HEK293 (cell line): ENCODE measurements at regions not wholly inside any gene's neighbourhood (a gene's known extent, or its start where the extent isn't known, plus 50 kb on each side); places are given as distances from the start of the nearest gene placed in this dataset.
A peak's percentile ranks its signal among the peaks of the same experiment; 100 is the strongest.

Experiments used
- CTCF ChIA-PET: fragments of 350-600 bp; formaldehyde crosslinking; extraction: SDS; loops from one replicate; lab custom pipeline; 2021; ENCODE audit warnings: antibody characterized with exemption; lab: Yijun Ruan, JAX
- POLR2A ChIA-PET: fragments of 300-600 bp; formaldehyde crosslinking; extraction: SDS; loops from one replicate; lab custom pipeline; 2020; ENCODE audit warnings: antibody characterized with exemption, inconsistent platforms; lab: Yijun Ruan, JAX
- H3K27ac ChIP-seq: fragments of 200-500 bp; sonication (Bioruptor generic); 2 replicates; pipeline ENCODE4 v1.5.1; 2014; ENCODE audit warnings: low read depth, low read length, control low read depth, inconsistent platforms; ENCODE audit errors: extremely low read depth
- H3K36me3 ChIP-seq, 2 experiments: fragments of 200-500 bp in 1 of 2; sonication (Bioruptor generic) in 1 of 2; 1 replicate in 1 of 2; 2 replicates in 1 of 2; pipeline ENCODE4 v1.5.1; 2014 to 2017; ENCODE audit warnings: inconsistent platforms in 2 of 2, low read length in 2 of 2; ENCODE audit not compliant: control insufficient read depth in 2 of 2, insufficient read depth in 1 of 2
- H3K4me1 ChIP-seq: fragments of 200-500 bp; sonication (Bioruptor generic); 2 replicates; pipeline ENCODE4 v1.5.1; 2014; ENCODE audit warnings: mild to moderate bottlenecking, low read length, inconsistent platforms; ENCODE audit not compliant: control insufficient read depth, insufficient read depth
- H3K4me3 ChIP-seq: 2 replicates; pipeline ENCODE4 v1.5.1; 2011; ENCODE audit warnings: low read depth, mild to moderate bottlenecking, control low read depth, low read length, moderate library complexity
- H3K9me3 ChIP-seq: fragments of 200-500 bp; sonication (Bioruptor generic); 2 replicates; pipeline ENCODE4 v1.5.1; 2014; ENCODE audit warnings: low read depth, low read length, inconsistent platforms; ENCODE audit not compliant: control insufficient read depth, insufficient read depth
- GLIS2 ChIP-seq: fragments of 450-650 bp; formaldehyde crosslinking; IDR thresholded peaks from 2 replicates; pipeline ENCODE4 v1.5.1; 2016; ENCODE audit warnings: missing biosample characterization, missing genetic modification characterization
- KLF8 ChIP-seq: fragments of 450-650 bp; formaldehyde crosslinking; IDR thresholded peaks from 2 replicates; pipeline ENCODE4 v1.5.1; 2016; ENCODE audit warnings: missing biosample characterization, missing genetic modification characterization
- MZF1 ChIP-seq: fragments of 450-650 bp; formaldehyde crosslinking; IDR thresholded peaks from 2 replicates; pipeline ENCODE4 v1.5.1; 2017; ENCODE audit warnings: missing biosample characterization, missing genetic modification characterization, borderline replicate concordance
- RBAK ChIP-seq: fragments of 450-650 bp; formaldehyde crosslinking; IDR thresholded peaks from 2 replicates; pipeline ENCODE4 v1.5.1; 2016; ENCODE audit warnings: missing biosample characterization, missing genetic modification characterization
- REPIN1 ChIP-seq: fragments of 450-650 bp; formaldehyde crosslinking; IDR thresholded peaks from 2 replicates; pipeline ENCODE4 v1.5.1; 2017; ENCODE audit warnings: missing biosample characterization, missing genetic modification characterization, low read depth
- TCF7L2 ChIP-seq: IDR thresholded peaks from 2 replicates; pipeline ENCODE4 v1.6.1; 2011; ENCODE audit warnings: low read depth, mild to moderate bottlenecking, inconsistent platforms, low read length, moderate library complexity, borderline replicate concordance
- YY2 ChIP-seq: fragments of 450-650 bp; formaldehyde crosslinking; IDR thresholded peaks from 2 replicates; pipeline ENCODE4 v1.5.1; 2016; ENCODE audit warnings: missing biosample characterization, missing genetic modification characterization
- ZNF112 ChIP-seq: fragments of 450-650 bp; formaldehyde crosslinking; IDR thresholded peaks from 2 replicates; pipeline ENCODE4 v1.5.0; 2017; ENCODE audit warnings: missing biosample characterization, missing genetic modification characterization
- ZNF202 ChIP-seq: fragments of 450-650 bp; formaldehyde crosslinking; IDR thresholded peaks from 2 replicates; pipeline ENCODE4 v1.5.1; 2016; ENCODE audit warnings: missing biosample characterization, missing genetic modification characterization, borderline replicate concordance
- ZNF292 ChIP-seq: fragments of 450-650 bp; formaldehyde crosslinking; IDR thresholded peaks from 2 replicates; pipeline ENCODE4 v1.5.1; 2016; ENCODE audit warnings: low read depth, missing biosample characterization, missing genetic modification characterization, borderline replicate concordance
- ZNF530 ChIP-seq: fragments of 450-650 bp; formaldehyde crosslinking; IDR thresholded peaks from 2 replicates; pipeline ENCODE4 v1.5.1; 2016; ENCODE audit warnings: low read depth, missing biosample characterization, missing genetic modification characterization
- ZNF548 ChIP-seq: fragments of 450-650 bp; formaldehyde crosslinking; IDR thresholded peaks from 2 replicates; pipeline ENCODE4 v1.5.1; 2016; ENCODE audit warnings: missing biosample characterization, missing genetic modification characterization
- ZNF560 ChIP-seq: fragments of 450-650 bp; formaldehyde crosslinking; IDR thresholded peaks from 2 replicates; pipeline ENCODE4 v1.5.1; 2017; ENCODE audit warnings: missing biosample characterization, missing genetic modification characterization, borderline replicate concordance
- ZNF600 ChIP-seq: fragments of 450-650 bp; formaldehyde crosslinking; IDR thresholded peaks from 2 replicates; pipeline ENCODE4 v1.5.1; 2016; ENCODE audit warnings: missing biosample characterization, missing genetic modification characterization
- ZNF626 ChIP-seq: fragments of 450-650 bp; sonication (Bioruptor Pico); formaldehyde crosslinking; IDR thresholded peaks from 2 replicates; pipeline ENCODE4 v1.5.1; 2018; ENCODE audit warnings: missing biosample characterization, missing genetic modification characterization, inconsistent platforms
- TF ChIP-seq, protein P1 (sequence below): fragments of 450-650 bp; formaldehyde crosslinking; IDR thresholded peaks from 2 replicates; pipeline ENCODE4; 2016; ENCODE audit warnings: missing biosample characterization, missing genetic modification characterization
- TF ChIP-seq, protein P2 (sequence below): fragments of 450-650 bp; formaldehyde crosslinking; IDR thresholded peaks from 2 replicates; pipeline ENCODE4 v1.5.1; 2016; ENCODE audit warnings: missing biosample characterization, missing genetic modification characterization, low read depth
- TF ChIP-seq, protein P3 (sequence below): fragments of 450-650 bp; formaldehyde crosslinking; IDR thresholded peaks from 2 replicates; pipeline ENCODE4 v1.5.1; 2016; ENCODE audit warnings: missing biosample characterization, missing genetic modification characterization
- TF ChIP-seq, protein P4 (sequence below): fragments of 450-650 bp; formaldehyde crosslinking; IDR thresholded peaks from 2 replicates; pipeline ENCODE4 v1.5.1; 2017; ENCODE audit warnings: missing biosample characterization, missing genetic modification characterization
- TF ChIP-seq, protein P5 (sequence below): fragments of 450-650 bp; formaldehyde crosslinking; conservative IDR thresholded peaks from 2 replicates; pipeline ENCODE4 v1.5.1; 2016; ENCODE audit warnings: low read depth, missing biosample characterization, missing genetic modification characterization

DNA sequence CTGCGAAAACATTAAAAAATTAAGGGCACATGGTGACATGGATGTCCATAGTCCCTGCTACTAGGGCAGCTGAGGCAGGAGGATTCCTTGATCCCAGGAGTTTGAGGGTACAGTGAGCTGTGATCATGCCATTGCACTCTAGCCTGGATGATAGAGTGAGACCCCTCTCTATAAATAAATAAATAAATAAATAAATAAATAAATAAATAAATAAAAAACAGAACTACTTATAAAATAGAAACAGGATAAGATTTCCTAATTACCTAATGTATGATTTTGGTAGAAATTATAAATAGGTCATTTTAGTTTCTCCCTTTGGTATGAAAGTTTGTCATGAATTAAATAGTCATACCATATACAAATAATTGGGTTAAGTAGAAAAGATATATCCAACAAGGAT lies 916.2 kb downstream of the GRIK2 start (continued):
- TF ChIP-seq ZNF202 (tag by site-specific recombination) (peak; percentile 61; the same call in 1 of the 2 replicates), ZNF560 (tag by site-specific recombination) (0 out of 2 replicates have a peak, but pooled peaks have one; percentile 5)
- TF ChIP-seq, protein P1, sequence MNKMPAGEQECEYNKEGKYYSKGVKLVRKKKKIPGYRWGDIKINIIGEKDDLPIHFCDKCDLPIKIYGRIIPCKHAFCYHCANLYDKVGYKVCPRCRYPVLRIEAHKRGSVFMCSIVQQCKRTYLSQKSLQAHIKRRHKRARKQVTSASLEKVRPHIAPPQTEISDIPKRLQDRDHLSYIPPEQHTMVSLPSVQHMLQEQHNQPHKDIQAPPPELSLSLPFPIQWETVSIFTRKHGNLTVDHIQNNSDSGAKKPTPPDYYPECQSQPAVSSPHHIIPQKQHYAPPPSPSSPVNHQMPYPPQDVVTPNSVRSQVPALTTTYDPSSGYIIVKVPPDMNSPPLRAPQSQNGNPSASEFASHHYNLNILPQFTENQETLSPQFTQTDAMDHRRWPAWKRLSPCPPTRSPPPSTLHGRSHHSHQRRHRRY (tag by site-specific recombination) = no peak
- TF ChIP-seq, protein P2, sequence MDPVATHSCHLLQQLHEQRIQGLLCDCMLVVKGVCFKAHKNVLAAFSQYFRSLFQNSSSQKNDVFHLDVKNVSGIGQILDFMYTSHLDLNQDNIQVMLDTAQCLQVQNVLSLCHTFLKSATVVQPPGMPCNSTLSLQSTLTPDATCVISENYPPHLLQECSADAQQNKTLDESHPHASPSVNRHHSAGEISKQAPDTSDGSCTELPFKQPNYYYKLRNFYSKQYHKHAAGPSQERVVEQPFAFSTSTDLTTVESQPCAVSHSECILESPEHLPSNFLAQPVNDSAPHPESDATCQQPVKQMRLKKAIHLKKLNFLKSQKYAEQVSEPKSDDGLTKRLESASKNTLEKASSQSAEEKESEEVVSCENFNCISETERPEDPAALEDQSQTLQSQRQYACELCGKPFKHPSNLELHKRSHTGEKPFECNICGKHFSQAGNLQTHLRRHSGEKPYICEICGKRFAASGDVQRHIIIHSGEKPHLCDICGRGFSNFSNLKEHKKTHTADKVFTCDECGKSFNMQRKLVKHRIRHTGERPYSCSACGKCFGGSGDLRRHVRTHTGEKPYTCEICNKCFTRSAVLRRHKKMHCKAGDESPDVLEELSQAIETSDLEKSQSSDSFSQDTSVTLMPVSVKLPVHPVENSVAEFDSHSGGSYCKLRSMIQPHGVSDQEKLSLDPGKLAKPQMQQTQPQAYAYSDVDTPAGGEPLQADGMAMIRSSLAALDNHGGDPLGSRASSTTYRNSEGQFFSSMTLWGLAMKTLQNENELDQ (tag by site-specific recombination) = no peak

DNA sequence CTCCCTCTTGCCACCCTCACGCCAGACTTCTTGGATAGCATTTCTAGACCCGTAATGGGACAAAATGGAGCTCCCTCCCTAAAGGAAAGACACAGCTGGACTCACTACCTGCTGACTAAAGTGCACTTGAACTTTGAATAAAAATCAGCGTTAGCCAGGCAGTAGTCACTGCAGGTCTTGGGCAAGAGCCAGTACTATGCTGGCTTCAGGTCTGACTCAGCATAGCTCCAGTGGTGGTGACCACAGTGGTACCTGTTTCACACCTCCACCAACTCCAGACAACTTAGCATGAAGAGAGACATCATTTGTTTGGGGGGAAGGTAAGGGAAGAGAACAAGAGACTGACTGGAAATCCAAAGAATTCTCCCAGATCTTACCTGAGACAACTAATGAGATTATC lies 906.8 kb downstream of the GRIK2 start:
- ChIA-PET POLR2A (no interaction called here), CTCF (no interaction called here)
- Histone ChIP-seq H3K36me3 (no peaks in the 10 kb centered on the region), H3K4me3 (no peak overlapping the region), H3K4me1 (no peaks in the 10 kb centered on the region), H3K9me3 (no peaks in the 10 kb centered on the region), H3K27ac (no peak overlapping the region)
- TF ChIP-seq YY2 (tag by site-specific recombination) = no peak
- no peak for TF ChIP-seq ZNF112 (tag by site-specific recombination)
- no peak for TF ChIP-seq RBAK (tag by site-specific recombination)
- no peak for TF ChIP-seq ZNF600 (tag by site-specific recombination)
- TF ChIP-seq REPIN1 (tag by site-specific recombination) = no peak
- TF ChIP-seq KLF8 (tag by site-specific recombination) = no peak
- no peak for TF ChIP-seq TCF7L2
- TF ChIP-seq, protein P3, sequence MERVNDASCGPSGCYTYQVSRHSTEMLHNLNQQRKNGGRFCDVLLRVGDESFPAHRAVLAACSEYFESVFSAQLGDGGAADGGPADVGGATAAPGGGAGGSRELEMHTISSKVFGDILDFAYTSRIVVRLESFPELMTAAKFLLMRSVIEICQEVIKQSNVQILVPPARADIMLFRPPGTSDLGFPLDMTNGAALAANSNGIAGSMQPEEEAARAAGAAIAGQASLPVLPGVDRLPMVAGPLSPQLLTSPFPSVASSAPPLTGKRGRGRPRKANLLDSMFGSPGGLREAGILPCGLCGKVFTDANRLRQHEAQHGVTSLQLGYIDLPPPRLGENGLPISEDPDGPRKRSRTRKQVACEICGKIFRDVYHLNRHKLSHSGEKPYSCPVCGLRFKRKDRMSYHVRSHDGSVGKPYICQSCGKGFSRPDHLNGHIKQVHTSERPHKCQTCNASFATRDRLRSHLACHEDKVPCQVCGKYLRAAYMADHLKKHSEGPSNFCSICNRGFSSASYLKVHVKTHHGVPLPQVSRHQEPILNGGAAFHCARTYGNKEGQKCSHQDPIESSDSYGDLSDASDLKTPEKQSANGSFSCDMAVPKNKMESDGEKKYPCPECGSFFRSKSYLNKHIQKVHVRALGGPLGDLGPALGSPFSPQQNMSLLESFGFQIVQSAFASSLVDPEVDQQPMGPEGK (tag by site-specific recombination) = no peak
- TF ChIP-seq ZNF626 (tag by site-specific recombination) = no peak
- TF ChIP-seq, protein P4, sequence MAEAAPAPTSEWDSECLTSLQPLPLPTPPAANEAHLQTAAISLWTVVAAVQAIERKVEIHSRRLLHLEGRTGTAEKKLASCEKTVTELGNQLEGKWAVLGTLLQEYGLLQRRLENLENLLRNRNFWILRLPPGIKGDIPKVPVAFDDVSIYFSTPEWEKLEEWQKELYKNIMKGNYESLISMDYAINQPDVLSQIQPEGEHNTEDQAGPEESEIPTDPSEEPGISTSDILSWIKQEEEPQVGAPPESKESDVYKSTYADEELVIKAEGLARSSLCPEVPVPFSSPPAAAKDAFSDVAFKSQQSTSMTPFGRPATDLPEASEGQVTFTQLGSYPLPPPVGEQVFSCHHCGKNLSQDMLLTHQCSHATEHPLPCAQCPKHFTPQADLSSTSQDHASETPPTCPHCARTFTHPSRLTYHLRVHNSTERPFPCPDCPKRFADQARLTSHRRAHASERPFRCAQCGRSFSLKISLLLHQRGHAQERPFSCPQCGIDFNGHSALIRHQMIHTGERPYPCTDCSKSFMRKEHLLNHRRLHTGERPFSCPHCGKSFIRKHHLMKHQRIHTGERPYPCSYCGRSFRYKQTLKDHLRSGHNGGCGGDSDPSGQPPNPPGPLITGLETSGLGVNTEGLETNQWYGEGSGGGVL (tag by site-specific recombination) = no peak

DNA sequence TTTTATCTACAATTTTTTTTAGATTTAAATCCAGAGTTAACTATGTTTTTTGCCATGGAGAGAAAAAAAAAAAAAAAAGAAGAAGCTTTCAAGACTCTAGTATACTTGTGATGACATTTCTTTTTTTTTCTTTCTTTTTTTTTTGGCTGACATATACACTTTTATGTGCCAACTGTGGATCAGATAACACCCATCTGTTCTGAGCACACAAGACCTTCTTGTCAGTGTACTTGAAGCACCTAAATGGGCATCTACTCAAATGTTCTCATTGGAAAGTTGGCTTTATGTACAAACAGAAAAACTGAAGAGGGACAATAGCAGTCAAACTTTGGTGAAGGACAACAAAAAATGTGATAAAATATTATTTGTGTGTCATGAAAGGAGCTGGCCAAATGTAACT lies 904.5 kb downstream of the GRIK2 start:
- no peaks in the 10 kb centered on the region for H3K4me1 ChIP-seq
- no peak overlapping the region for H3K27ac ChIP-seq
- POLR2A ChIA-PET = no interaction called here
- CTCF ChIA-PET = no interaction called here
- TF ChIP-seq ZNF548 (tag by site-specific recombination) = no peak
- TF ChIP-seq MZF1 = no peak
- TF ChIP-seq ZNF292 = no peak
- no peak for TF ChIP-seq ZNF530 (tag by site-specific recombination)
- no peak for TF ChIP-seq GLIS2 (tag by site-specific recombination)
- TF ChIP-seq, protein P5, sequence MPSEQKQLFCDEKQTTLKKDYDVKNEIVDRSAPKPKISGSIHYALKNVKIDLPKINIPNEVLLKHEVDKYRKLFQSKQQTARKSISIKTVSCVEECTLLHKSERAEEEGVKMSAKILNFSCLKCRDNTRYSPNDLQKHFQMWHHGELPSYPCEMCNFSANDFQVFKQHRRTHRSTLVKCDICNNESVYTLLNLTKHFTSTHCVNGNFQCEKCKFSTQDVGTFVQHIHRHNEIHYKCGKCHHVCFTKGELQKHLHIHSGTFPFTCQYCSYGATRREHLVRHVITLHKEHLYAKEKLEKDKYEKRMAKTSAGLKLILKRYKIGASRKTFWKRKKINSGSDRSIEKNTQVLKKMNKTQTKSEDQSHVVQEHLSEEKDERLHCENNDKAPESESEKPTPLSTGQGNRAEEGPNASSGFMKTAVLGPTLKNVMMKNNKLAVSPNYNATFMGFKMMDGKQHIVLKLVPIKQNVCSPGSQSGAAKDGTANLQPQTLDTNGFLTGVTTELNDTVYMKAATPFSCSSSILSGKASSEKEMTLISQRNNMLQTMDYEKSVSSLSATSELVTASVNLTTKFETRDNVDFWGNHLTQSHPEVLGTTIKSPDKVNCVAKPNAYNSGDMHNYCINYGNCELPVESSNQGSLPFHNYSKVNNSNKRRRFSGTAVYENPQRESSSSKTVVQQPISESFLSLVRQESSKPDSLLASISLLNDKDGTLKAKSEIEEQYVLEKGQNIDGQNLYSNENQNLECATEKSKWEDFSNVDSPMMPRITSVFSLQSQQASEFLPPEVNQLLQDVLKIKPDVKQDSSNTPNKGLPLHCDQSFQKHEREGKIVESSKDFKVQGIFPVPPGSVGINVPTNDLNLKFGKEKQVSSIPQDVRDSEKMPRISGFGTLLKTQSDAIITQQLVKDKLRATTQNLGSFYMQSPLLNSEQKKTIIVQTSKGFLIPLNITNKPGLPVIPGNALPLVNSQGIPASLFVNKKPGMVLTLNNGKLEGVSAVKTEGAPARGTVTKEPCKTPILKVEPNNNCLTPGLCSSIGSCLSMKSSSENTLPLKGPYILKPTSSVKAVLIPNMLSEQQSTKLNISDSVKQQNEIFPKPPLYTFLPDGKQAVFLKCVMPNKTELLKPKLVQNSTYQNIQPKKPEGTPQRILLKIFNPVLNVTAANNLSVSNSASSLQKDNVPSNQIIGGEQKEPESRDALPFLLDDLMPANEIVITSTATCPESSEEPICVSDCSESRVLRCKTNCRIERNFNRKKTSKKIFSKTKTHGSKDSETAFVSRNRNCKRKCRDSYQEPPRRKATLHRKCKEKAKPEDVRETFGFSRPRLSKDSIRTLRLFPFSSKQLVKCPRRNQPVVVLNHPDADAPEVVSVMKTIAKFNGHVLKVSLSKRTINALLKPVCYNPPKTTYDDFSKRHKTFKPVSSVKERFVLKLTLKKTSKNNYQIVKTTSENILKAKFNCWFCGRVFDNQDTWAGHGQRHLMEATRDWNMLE (tag by site-specific recombination) = no peak
- H3K4me3 ChIP-seq = no peak overlapping the region
- H3K9me3 ChIP-seq = no peaks in the 10 kb centered on the region
- H3K36me3 ChIP-seq = no peaks in the 10 kb centered on the region
